GM12872 (cell line): ENCODE measurements at regions not wholly inside any gene's neighbourhood (a gene's known extent, or its start where the extent isn't known, plus 50 kb on each side); places are given as distances from the start of the nearest gene placed in this dataset.

Experiments used
- TF ChIP-seq, protein P1 (sequence below): IDR thresholded peaks from 3 replicates; pipeline ENCODE4 v1.5.1; 2011; ENCODE audit warnings: low read depth, mild to moderate bottlenecking, low read length, moderate library complexity; ENCODE audit not compliant: insufficient read depth

- TF ChIP-seq, protein P1, sequence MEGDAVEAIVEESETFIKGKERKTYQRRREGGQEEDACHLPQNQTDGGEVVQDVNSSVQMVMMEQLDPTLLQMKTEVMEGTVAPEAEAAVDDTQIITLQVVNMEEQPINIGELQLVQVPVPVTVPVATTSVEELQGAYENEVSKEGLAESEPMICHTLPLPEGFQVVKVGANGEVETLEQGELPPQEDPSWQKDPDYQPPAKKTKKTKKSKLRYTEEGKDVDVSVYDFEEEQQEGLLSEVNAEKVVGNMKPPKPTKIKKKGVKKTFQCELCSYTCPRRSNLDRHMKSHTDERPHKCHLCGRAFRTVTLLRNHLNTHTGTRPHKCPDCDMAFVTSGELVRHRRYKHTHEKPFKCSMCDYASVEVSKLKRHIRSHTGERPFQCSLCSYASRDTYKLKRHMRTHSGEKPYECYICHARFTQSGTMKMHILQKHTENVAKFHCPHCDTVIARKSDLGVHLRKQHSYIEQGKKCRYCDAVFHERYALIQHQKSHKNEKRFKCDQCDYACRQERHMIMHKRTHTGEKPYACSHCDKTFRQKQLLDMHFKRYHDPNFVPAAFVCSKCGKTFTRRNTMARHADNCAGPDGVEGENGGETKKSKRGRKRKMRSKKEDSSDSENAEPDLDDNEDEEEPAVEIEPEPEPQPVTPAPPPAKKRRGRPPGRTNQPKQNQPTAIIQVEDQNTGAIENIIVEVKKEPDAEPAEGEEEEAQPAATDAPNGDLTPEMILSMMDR: no peak
These were observed 120.5 kb upstream of the WNT4 start for GRCh38 chr1:22263359-22263758.

- TF ChIP-seq, protein P1: no peak
These were observed 121.8 kb upstream of the WNT4 start for GRCh38 chr1:22264464-22265341.

- TF ChIP-seq, protein P1: no peak
These were observed 123.2 kb upstream of the WNT4 start for GRCh38 chr1:22266141-22266540.

DNA sequence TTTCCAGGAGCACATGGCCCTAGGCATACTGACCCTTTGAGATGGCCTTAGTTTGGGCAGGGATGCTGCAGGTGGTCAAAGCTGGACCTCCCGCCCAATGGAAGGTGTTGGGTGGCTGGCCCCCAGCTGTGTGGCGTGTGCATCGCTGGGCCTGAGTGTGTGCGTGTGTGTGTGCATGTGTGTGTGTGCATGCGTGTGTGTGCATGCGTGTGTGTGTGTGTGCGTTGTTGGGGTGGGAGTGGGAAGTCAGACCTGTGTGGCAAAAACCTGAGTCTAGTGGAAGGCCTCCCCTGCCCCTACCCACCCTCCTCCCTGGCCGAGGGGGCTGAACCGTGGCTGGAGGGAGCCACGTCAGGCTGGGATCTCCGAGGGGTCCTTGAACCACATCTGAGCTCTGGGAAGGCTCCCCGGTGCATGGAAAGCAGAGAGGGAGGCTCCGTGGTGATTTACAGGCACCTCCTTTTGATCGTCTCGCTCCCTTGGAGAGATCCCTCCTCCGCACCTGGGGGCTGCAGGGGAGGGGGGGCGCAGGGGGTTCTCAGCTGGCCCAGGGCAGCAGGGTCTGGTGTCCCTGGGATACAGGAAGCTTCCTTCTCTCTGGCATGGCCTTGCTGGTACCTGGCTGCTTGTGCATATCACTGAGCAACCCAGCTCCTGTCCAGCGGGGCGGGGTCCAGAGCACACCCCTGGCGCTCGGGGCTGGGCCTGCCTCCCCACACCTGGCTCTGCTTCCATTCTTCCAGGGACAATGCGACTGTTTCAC is 124.7 kb upstream of the WNT4 start:
- TF ChIP-seq, protein P1: no peak

DNA sequence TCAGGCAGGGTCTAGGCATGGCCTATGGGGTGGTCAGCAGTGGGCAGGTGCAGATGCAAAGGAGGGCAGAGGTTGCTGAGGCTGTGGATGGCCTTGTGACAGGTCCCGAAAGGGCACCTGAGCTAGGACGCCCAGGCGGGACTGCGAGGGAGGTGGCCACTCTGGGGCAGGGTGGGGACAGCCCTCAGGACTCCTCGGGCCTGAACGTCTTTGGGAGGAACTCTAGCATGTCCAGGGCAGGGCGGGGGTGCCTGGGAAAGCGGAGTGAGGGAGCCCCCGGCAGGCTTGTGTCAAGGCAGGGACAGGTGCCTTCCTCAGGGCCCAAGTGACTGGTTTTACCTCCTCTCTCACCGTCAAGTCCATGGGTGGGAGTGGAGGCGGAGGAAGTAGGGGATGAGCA is 125.4 kb upstream of the WNT4 start:
- TF ChIP-seq, protein P1: no peak

DNA sequence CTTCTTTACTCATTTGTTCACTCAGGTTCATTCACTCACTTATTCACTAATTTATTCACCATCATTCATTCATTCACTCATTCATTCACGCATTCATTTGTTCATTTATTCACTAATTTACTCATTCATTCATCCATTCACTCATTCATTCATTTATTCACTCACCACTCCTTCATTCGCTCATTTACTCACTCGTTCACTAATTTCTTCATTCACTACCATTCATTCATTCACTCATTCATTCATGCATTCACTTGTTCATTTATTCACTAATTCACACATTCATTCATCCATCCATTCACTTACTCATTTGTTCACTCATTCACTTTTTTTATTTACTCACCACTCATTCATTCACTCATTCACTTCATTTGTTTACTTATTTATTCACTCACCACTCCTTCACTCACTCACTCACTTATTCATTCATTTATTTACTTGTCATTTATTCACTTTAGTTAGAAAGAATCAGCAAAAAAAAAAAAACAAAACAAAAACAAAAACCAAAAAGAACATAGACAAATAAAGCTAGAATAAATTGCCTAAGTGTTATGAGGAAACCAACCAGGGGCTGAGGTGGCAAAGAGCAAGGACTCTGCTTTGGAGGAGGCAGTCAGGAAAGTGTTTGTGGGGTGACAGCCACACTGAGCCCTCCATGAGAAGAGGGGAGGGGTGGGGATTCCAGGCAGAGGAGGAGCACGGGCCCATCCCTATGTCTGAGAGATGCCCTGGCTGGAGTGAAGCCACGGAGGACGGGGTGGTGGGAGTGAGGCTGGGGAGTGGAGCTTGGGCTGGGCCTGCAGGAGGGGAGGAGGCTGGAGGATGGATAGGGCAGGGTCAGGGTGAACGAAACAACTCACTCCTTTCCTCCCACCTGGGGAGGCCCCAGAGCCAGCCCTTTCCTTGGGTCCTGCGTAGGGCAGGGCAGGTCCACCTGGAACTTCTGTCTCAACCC is 129.2 kb upstream of the WNT4 start:
- TF ChIP-seq, protein P1: no peak
